Thoracic aorta (tissue), 2 donors: ENCODE measurements at regions not wholly inside any gene's neighbourhood (a gene's known extent, or its start where the extent isn't known, plus 50 kb on each side); places are given as distances from the start of the nearest gene placed in this dataset.

Experiments used
- ATAC-seq: fragments of 150-250 bp; one replicate; pipeline ENCODE4 v1.8.0; 2017; ENCODE audit warnings: low read depth; ENCODE audit not compliant: insufficient number of reproducible peaks, low FRiP score
- DNase-seq: peaks from one replicate; pipeline ENCODE4 v3.0.0-alpha.2; 2020; ENCODE audit warnings: low spot score
- H3K27ac ChIP-seq, 2 donors: fragments of 200-600 bp; sonication (generic); 1 replicate in 1 of 2; 2 replicates in 1 of 2; pipeline ENCODE4 v1.5.1; 2016; ENCODE audit warnings: mild to moderate bottlenecking in 2 of 2, moderate library complexity in 2 of 2
- H3K27me3 ChIP-seq: fragments of 200-600 bp; sonication (generic); replicated peaks from 2 replicates; pipeline ENCODE4 v1.6.0; 2016; ENCODE audit warnings: mild to moderate bottlenecking; ENCODE audit not compliant: insufficient read depth
- H3K36me3 ChIP-seq: fragments of 200-600 bp; sonication (generic); one replicate; pipeline ENCODE4 v1.5.1; 2016
- H3K4me1 ChIP-seq, 2 donors: fragments of 200-600 bp; sonication (generic); 1 replicate in 1 of 2; 2 replicates in 1 of 2; pipeline versions ENCODE4 v1.5.1 to v1.6.0; 2016; ENCODE audit warnings: low read depth in 2 of 2, mild to moderate bottlenecking in 1 of 2; ENCODE audit not compliant: control insufficient read depth in 1 of 2
- H3K4me3 ChIP-seq: fragments of 200-600 bp; sonication (generic); 2 replicates; pipeline ENCODE4 v1.5.1; 2016; ENCODE audit warnings: mild to moderate bottlenecking
- H3K9me3 ChIP-seq: fragments of 200-600 bp; sonication (generic); 2 replicates; pipeline ENCODE4 v1.5.1; 2016
- CTCF ChIP-seq: fragments of 200-600 bp; sonication (generic); IDR thresholded peaks from one replicate; pipeline ENCODE4 v1.5.1; 2019; ENCODE audit warnings: antibody characterized with exemption

- no peak overlapping the region for H3K4me3 ChIP-seq
- H3K27ac ChIP-seq: peak overlapping the region; percentile 31 to 43
- no peak for TF ChIP-seq CTCF
- no peak for DNase-seq
- H3K4me1 ChIP-seq: peaks cover 9 to 12% of the 10 kb centered on the region in 2 donors
- no peaks in the 10 kb centered on the region for H3K27me3 ChIP-seq
- H3K36me3 ChIP-seq: no peaks in the 10 kb centered on the region
- no peaks in the 10 kb centered on the region for H3K9me3 ChIP-seq
- no peak for ATAC-seq
Measured at GRCh38 chr7:25770235-25770634, 381.8 kb upstream of the NFE2L3 start.

- no peak for ATAC-seq
- DNase-seq: no peak
- Histone ChIP-seq H3K36me3 (no peaks in the 10 kb centered on the region), H3K9me3 (no peaks in the 10 kb centered on the region), H3K4me1 (peaks cover 9 to 15% of the 10 kb centered on the region in 2 donors), H3K27me3 (no peaks in the 10 kb centered on the region), H3K27ac (peak overlapping the region; percentile 31 to 43), H3K4me3 (no peak overlapping the region)
- no peak for TF ChIP-seq CTCF
Measured at GRCh38 chr7:25770670-25771069, 381.3 kb upstream of the NFE2L3 start.

- peaks cover 13 to 24% of the 10 kb centered on the region in 2 donors for H3K4me1 ChIP-seq
- H3K9me3 ChIP-seq: no peaks in the 10 kb centered on the region
- TF ChIP-seq CTCF: no peak
- DNase-seq (no peak), ATAC-seq (no peak)
- no peaks in the 10 kb centered on the region for H3K36me3 ChIP-seq
- no peaks in the 10 kb centered on the region for H3K27me3 ChIP-seq
- H3K27ac ChIP-seq: no peak overlapping the region
- H3K4me3 ChIP-seq: no peak overlapping the region
Measured at GRCh38 chr7:25771491-25771890, 380.5 kb upstream of the NFE2L3 start.

- Histone ChIP-seq H3K27ac (no peak overlapping the region), H3K36me3 (no peaks in the 10 kb centered on the region), H3K4me1 (peaks cover 13 to 28% of the 10 kb centered on the region in 2 donors), H3K27me3 (no peaks in the 10 kb centered on the region), H3K9me3 (no peaks in the 10 kb centered on the region), H3K4me3 (no peak overlapping the region)
- no peak for ATAC-seq
- no peak for DNase-seq
- no peak for TF ChIP-seq CTCF
Measured at GRCh38 chr7:25772802-25773201, 379.2 kb upstream of the NFE2L3 start.

- Histone ChIP-seq H3K4me3 (no peak overlapping the region), H3K9me3 (no peaks in the 10 kb centered on the region), H3K27ac (no peak overlapping the region), H3K36me3 (no peaks in the 10 kb centered on the region), H3K27me3 (no peaks in the 10 kb centered on the region), H3K4me1 (peaks cover 13 to 28% of the 10 kb centered on the region in 2 donors)
- DNase-seq (no peak), ATAC-seq (no peak)
- TF ChIP-seq CTCF: no peak
Measured at GRCh38 chr7:25774675-25775074, 377.3 kb upstream of the NFE2L3 start.
